OCI-LY3 (cell line): ENCODE measurements at regions not wholly inside any gene's neighbourhood (a gene's known extent, or its start where the extent isn't known, plus 50 kb on each side); places are given as distances from the start of the nearest gene placed in this dataset.

Experiments used
- CTCF ChIP-seq: fragments of 200-600, 300-600 bp; sonication (generic); IDR thresholded peaks from 2 replicates; pipeline ENCODE4 v1.5.1; 2014; ENCODE audit warnings: antibody characterized with exemption, low read length, low read depth
- EZH2phosphoT487 ChIP-seq: fragments of 200-600 bp; shearing (Covaris generic); IDR thresholded peaks from 2 replicates; pipeline ENCODE4 v1.6.1; 2018; ENCODE audit warnings: antibody characterized with exemption, mixed run types, low read depth

- no peak for TF ChIP-seq CTCF
- TF ChIP-seq EZH2phosphoT487, result no peak
Measured at GRCh38 chr6:112562301-112563231, 215.4 kb downstream of the RFPL4B start.
